ENCODE measurements at regions not wholly inside any gene's neighbourhood (a gene's known extent, or its start where the extent isn't known, plus 50 kb on each side); places are given as distances from the start of the nearest gene placed in this dataset.
"Not testable (repeated sequence)": the region's sequence is repeated elsewhere in the genome, so short reads cannot be mapped to it uniquely, and the experiment has no call there.

- not testable (repeated sequence) for DNase-seq (ENCODE audit: low read depth)
Measured at GRCh38 chr5:123698937-123699336, 187.0 kb downstream of the CSNK1G3 start.

- peak; percentile 98 for DNase-seq (ENCODE audit: low read depth)
Measured at GRCh38 chr5:123696921-123697341, 185.0 kb downstream of the CSNK1G3 start.

- peak; percentile 52 for DNase-seq (ENCODE audit: low read depth)
Measured at GRCh38 chr5:123690821-123691220, 178.8 kb downstream of the CSNK1G3 start.

DNA sequence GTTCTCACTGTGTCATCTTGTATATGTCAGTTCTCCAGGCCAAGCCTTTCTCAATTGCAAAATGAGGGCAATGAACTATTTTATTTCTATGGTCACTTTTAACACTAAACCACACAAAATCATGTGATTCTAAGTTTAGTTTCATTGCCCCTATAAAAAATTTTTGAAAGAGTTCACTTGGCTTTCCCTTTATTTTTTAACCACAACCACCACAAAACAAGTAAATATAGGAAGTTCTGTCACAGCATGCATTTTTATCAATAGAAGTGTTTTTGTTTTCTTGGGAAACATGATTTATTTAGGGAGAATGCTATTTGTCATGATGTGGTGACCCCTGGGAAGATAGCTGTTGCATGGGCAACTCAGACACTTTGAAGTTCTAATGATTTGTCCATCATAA lies 169.1 kb downstream of the CSNK1G3 start:
- DNase-seq (ENCODE audit: low read depth) = peak; percentile 58

DNA sequence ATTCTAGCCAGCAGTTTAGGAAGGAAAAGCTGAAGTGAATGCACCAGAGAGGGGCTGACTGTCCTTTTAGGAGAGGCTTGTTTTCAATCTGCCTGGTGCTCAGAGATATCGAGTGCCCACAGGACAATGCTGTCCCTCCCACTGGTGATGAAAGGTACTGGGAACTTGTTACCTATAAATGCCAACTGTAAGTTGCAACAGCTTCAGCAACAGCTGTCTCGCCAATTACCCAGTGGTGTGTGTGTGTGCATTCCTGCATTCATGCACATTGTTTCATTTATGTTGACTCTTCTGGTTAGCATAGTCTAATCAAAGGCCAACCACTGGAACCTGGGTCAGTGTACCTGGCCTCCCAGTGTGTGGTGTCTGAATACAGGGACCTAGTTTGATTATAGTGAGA lies 161.1 kb downstream of the CSNK1G3 start:
- DNase-seq (ENCODE audit: low read depth) = peak; percentile 38

DNA sequence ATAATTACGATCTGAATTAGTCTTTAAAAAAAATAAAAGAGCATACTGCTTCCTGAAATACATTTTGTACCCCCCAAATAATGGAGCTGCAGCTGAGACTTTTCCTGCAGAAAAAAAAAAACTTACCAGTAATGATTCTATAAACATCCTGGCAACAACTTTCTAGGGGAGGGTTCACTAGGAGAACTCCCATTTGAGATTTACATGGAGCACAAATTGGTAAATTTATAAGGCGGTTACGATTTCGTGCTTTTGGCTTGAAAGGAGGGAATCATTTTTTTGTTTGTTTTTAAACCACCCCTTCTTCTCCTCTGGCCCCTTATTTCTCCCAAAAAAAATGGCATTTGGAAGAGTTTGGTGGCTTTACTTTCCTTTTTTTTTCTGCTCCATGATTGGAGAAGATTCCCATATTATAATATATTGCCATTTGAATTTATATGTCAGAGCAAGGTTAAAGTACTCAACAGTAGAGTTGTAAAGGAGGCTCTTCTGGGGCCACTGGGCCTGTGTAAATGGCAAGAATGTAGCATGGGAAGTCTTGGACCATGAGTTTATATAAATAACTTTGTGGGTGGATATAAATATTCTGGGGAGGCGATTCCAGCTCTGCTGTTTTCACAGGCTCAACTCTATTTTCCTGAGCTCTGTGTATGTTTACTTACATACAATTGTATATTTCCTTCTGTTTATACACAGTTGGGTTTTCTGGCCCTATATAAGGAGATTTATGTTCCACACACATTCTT lies 159.9 kb downstream of the CSNK1G3 start:
- DNase-seq (ENCODE audit: low read depth) = peak; percentile 50

DNA sequence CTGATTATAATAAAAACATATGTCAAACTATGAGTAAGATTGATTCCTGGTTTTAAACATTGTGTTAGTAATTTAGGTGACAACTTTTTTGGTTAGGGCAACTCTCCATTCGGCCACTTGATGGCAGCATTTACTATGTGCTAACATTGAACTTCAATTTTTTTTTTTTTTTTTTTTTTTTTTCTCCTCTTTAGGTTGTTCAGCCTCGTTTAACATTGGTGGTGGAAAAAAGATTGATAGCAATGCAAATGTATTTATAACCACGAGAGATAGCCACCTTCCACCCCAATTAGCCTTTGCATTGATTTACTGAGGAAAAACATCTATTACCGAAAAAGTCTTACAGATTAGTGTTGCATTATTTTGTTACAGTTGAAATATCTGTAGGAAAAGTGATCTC lies 159.1 kb downstream of the CSNK1G3 start:
- DNase-seq (ENCODE audit: low read depth) = peak; percentile 65
